DND-41 (cell line): ENCODE measurements at regions not wholly inside any gene's neighbourhood (a gene's known extent, or its start where the extent isn't known, plus 50 kb on each side); places are given as distances from the start of the nearest gene placed in this dataset.

Source experiments
- ATAC-seq: fragments of 200-7000 bp; cut with Tn5 transposase; 3 replicates; pipeline ENCODE4 v1.9.1; 2021; ENCODE audit warnings: low read depth; ENCODE audit not compliant: insufficient read depth
- DNase-seq: peaks from one replicate; pipeline ENCODE4 v3.0.0-alpha.2; 2020
- H2AFZ ChIP-seq: 2 replicates; pipeline ENCODE4 v1.6.0; 2012; ENCODE audit warnings: low read depth, low read length
- H3K27ac ChIP-seq: 2 replicates; pipeline ENCODE4 v1.5.1; 2012; ENCODE audit warnings: low read length, inconsistent platforms
- H3K27me3 ChIP-seq: fragments of 200-600 bp; sonication (generic); 2 replicates; pipeline ENCODE4 v1.6.0; 2012; ENCODE audit warnings: low read length, mild to moderate bottlenecking, inconsistent platforms; ENCODE audit not compliant: insufficient read depth, poor library complexity
- H3K36me3 ChIP-seq: 2 replicates; pipeline ENCODE4 v1.5.1; 2012; ENCODE audit warnings: low read length, inconsistent platforms; ENCODE audit not compliant: insufficient read depth
- H3K4me1 ChIP-seq: 2 replicates; pipeline ENCODE4 v1.5.1; 2012; ENCODE audit warnings: mild to moderate bottlenecking, low read length; ENCODE audit not compliant: insufficient read depth
- H3K4me2 ChIP-seq: 2 replicates; pipeline ENCODE4 v1.6.0; 2012; ENCODE audit warnings: mild to moderate bottlenecking, moderate library complexity, low read length, inconsistent platforms; ENCODE audit not compliant: insufficient read depth
- H3K4me3 ChIP-seq, 2 experiments: fragments of 200-600 bp in 1 of 2; shearing (Covaris generic) in 1 of 2; 2 replicates each; pipeline ENCODE4 v1.5.1; 2012 to 2016; ENCODE audit warnings: inconsistent platforms in 2 of 2, low read length in 2 of 2, mild to moderate bottlenecking in 2 of 2, low read depth in 1 of 2, moderate library complexity in 1 of 2
- H3K79me2 ChIP-seq: 2 replicates; pipeline ENCODE4 v1.6.0; 2012; ENCODE audit warnings: low read length, inconsistent platforms; ENCODE audit not compliant: insufficient read depth
- H3K9ac ChIP-seq: 2 replicates; pipeline ENCODE4 v1.6.0; 2012; ENCODE audit warnings: low read depth, mild to moderate bottlenecking, inconsistent platforms, low read length, moderate library complexity
- H3K9me3 ChIP-seq: 2 replicates; pipeline ENCODE4 v1.5.1; 2012; ENCODE audit warnings: low read length, moderate library complexity, mild to moderate bottlenecking, inconsistent platforms; ENCODE audit not compliant: insufficient read depth, severe bottlenecking
- H4K20me1 ChIP-seq: 2 replicates; pipeline ENCODE4 v1.6.0; 2012; ENCODE audit warnings: low read length; ENCODE audit not compliant: insufficient read depth
- EZH2 ChIP-seq: IDR thresholded peaks from 3 replicates; pipeline ENCODE4 v1.6.1; 2012; ENCODE audit warnings: borderline replicate concordance, low read depth, mild to moderate bottlenecking, moderate library complexity, low read length, inconsistent platforms; ENCODE audit not compliant: severe bottlenecking
- TF ChIP-seq, protein P1 (sequence below): IDR thresholded peaks from 2 replicates; pipeline ENCODE4 v1.5.1; 2012; ENCODE audit warnings: borderline replicate concordance, low read length, moderate library complexity, mild to moderate bottlenecking; ENCODE audit not compliant: poor library complexity, severe bottlenecking; ENCODE audit errors: extremely low read depth

GRCh38 chr2:51219468-51219867 is 187.5 kb upstream of the NRXN1 start:
- no peaks in the 10 kb centered on the region for H3K4me1 ChIP-seq
- H3K9me3 ChIP-seq: no peaks in the 10 kb centered on the region
- H3K4me2 ChIP-seq: no peak overlapping the region
- no peak overlapping the region for H3K27ac ChIP-seq
- TF ChIP-seq, protein P1, sequence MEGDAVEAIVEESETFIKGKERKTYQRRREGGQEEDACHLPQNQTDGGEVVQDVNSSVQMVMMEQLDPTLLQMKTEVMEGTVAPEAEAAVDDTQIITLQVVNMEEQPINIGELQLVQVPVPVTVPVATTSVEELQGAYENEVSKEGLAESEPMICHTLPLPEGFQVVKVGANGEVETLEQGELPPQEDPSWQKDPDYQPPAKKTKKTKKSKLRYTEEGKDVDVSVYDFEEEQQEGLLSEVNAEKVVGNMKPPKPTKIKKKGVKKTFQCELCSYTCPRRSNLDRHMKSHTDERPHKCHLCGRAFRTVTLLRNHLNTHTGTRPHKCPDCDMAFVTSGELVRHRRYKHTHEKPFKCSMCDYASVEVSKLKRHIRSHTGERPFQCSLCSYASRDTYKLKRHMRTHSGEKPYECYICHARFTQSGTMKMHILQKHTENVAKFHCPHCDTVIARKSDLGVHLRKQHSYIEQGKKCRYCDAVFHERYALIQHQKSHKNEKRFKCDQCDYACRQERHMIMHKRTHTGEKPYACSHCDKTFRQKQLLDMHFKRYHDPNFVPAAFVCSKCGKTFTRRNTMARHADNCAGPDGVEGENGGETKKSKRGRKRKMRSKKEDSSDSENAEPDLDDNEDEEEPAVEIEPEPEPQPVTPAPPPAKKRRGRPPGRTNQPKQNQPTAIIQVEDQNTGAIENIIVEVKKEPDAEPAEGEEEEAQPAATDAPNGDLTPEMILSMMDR: no peak
- TF ChIP-seq EZH2: no peak
- H2AFZ ChIP-seq: no peak overlapping the region
- no peaks in the 10 kb centered on the region for H4K20me1 ChIP-seq
- H3K36me3 ChIP-seq: no peaks in the 10 kb centered on the region
- no peaks in the 10 kb centered on the region for H3K27me3 ChIP-seq
- no peak overlapping the region for H3K9ac ChIP-seq
- no peak overlapping the region for H3K4me3 ChIP-seq
- no peaks in the 10 kb centered on the region for H3K79me2 ChIP-seq
- ATAC-seq: no peak
- no peak for DNase-seq

GRCh38 chr2:51218047-51218446 is 186.1 kb upstream of the NRXN1 start:
- Histone ChIP-seq H3K9me3 (no peaks in the 10 kb centered on the region), H3K36me3 (no peaks in the 10 kb centered on the region), H3K79me2 (no peaks in the 10 kb centered on the region), H3K9ac (no peak overlapping the region), H3K4me2 (no peak overlapping the region), H3K4me1 (no peaks in the 10 kb centered on the region), H3K27me3 (no peaks in the 10 kb centered on the region), H3K27ac (no peak overlapping the region), H4K20me1 (no peaks in the 10 kb centered on the region), H2AFZ (no peak overlapping the region), H3K4me3 (no peak overlapping the region)
- DNase-seq (no peak), ATAC-seq (no peak)
- TF ChIP-seq, protein P1: no peak
- TF ChIP-seq EZH2: no peak

- H3K9ac ChIP-seq: no peak overlapping the region
- no peaks in the 10 kb centered on the region for H3K79me2 ChIP-seq
- H3K27ac ChIP-seq: no peak overlapping the region
- TF ChIP-seq, protein P1: no peak
- TF ChIP-seq EZH2: no peak
- no peaks in the 10 kb centered on the region for H3K4me1 ChIP-seq
- DNase-seq: no peak
- no peaks in the 10 kb centered on the region for H3K36me3 ChIP-seq
- ATAC-seq: no peak
- H3K4me2 ChIP-seq: no peak overlapping the region
- H3K4me3 ChIP-seq: no peak overlapping the region
- no peaks in the 10 kb centered on the region for H4K20me1 ChIP-seq
- no peaks in the 10 kb centered on the region for H3K27me3 ChIP-seq
- H2AFZ ChIP-seq: no peak overlapping the region
- H3K9me3 ChIP-seq: no peaks in the 10 kb centered on the region
Measured at GRCh38 chr2:51213826-51214225, 181.9 kb upstream of the NRXN1 start.

DNA sequence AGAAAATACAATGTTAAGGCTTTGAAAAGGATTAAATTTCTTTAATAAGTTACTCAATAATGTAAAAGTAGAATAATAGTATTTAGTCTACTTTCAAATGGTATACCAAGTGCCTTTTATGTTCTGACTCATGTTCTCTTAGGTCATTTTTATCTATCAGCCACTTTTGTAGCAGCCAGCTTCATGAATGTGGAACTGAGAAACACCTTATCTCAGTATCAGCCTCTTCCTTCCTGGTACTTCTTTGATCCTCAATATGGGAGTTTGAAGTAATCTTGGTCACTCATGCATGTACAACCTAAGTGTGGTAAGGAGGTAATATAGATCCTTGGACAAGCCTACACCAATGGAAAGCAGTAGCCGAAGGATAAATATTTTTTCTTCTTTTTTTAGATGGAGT is 180.4 kb upstream of the NRXN1 start:
- Histone ChIP-seq H3K9me3 (no peaks in the 10 kb centered on the region), H3K9ac (no peak overlapping the region), H3K27me3 (no peaks in the 10 kb centered on the region), H3K36me3 (no peaks in the 10 kb centered on the region), H3K27ac (no peak overlapping the region), H4K20me1 (no peaks in the 10 kb centered on the region), H3K79me2 (no peaks in the 10 kb centered on the region), H3K4me2 (no peak overlapping the region), H3K4me1 (no peaks in the 10 kb centered on the region), H2AFZ (no peak overlapping the region), H3K4me3 (no peak overlapping the region)
- no peak for DNase-seq
- no peak for TF ChIP-seq EZH2
- TF ChIP-seq, protein P1: no peak
- ATAC-seq: no peak
